Activated CD4-positive, alpha-beta T cell treated with anti-CD3 and anti-CD28 coated beads, Interleukin-2, amount 10 ng/mL, durations not matched to agents 7 days and 5 days (primary cell): ENCODE measurements at regions not wholly inside any gene's neighbourhood (a gene's known extent, or its start where the extent isn't known, plus 50 kb on each side); places are given as distances from the start of the nearest gene placed in this dataset.

Source experiments
- CTCF ChIA-PET: fragments of 350-600 bp; sonication (Branson Sonifier 250); formaldehyde crosslinking; loops from one replicate; lab custom pipeline; 2021; ENCODE audit warnings: antibody characterized with exemption; lab: Charles Lee
- POLR2A ChIA-PET: fragments of 350-600 bp; sonication (Branson Sonifier 250); formaldehyde crosslinking; loops from one replicate; lab custom pipeline; 2021; ENCODE audit warnings: antibody characterized with exemption; lab: Charles Lee
- DNase-seq: peaks from one replicate; pipeline ENCODE4 v3.0.0-alpha.2; 2020
- H3K27ac Mint-ChIP-seq: one replicate; pipeline ENCODE4 v1.8.0; 2021; ENCODE audit warnings: mild to moderate bottlenecking, moderate library complexity, mixed read lengths
- H3K27me3 Mint-ChIP-seq: one replicate; pipeline ENCODE4 v1.8.0; 2021; ENCODE audit warnings: mixed read lengths
- H3K36me3 Mint-ChIP-seq: one replicate; pipeline ENCODE4 v1.8.0; 2021; ENCODE audit warnings: low read depth, mixed read lengths
- H3K4me1 Mint-ChIP-seq: one replicate; pipeline ENCODE4 v1.8.0; 2021; ENCODE audit warnings: mixed read lengths
- H3K4me3 Mint-ChIP-seq: one replicate; pipeline ENCODE4 v1.8.0; 2021; ENCODE audit warnings: mild to moderate bottlenecking, moderate library complexity, mixed read lengths
- H3K9me3 Mint-ChIP-seq: one replicate; pipeline ENCODE4 v1.8.0; 2021; ENCODE audit warnings: mixed read lengths

- Mint-ChIP-seq H3K36me3 (no peaks in the 10 kb centered on the region), H3K27ac (no peak overlapping the region), H3K4me1 (peaks cover 4% of the 10 kb centered on the region), H3K4me3 (no peak overlapping the region), H3K9me3 (no peaks in the 10 kb centered on the region), H3K27me3 (peaks cover 42% of the 10 kb centered on the region)
- CTCF ChIA-PET: no interaction called here
- DNase-seq: no peak
- POLR2A ChIA-PET: no interaction called here
Measured at GRCh38 chr15:95261546-95261945, 1030.2 kb downstream of the MCTP2 start.

- Mint-ChIP-seq H3K9me3 (no peaks in the 10 kb centered on the region), H3K4me1 (peaks cover 4% of the 10 kb centered on the region), H3K27me3 (peaks cover 44% of the 10 kb centered on the region), H3K4me3 (no peak overlapping the region), H3K27ac (no peak overlapping the region), H3K36me3 (no peaks in the 10 kb centered on the region)
- DNase-seq: no peak
- ChIA-PET POLR2A (no interaction called here), CTCF (no interaction called here)
Measured at GRCh38 chr15:95261968-95262367, 1030.6 kb downstream of the MCTP2 start.

GRCh38 chr15:95262866-95263564 lies 1031.7 kb downstream of the MCTP2 start:
- peaks cover 4% of the 10 kb centered on the region for H3K4me1 Mint-ChIP-seq
- DNase-seq: no peak

GRCh38 chr15:95263751-95264150 lies 1032.4 kb downstream of the MCTP2 start:
- Mint-ChIP-seq H3K27ac (no peak overlapping the region), H3K36me3 (no peaks in the 10 kb centered on the region), H3K4me3 (no peak overlapping the region), H3K27me3 (peaks cover 48% of the 10 kb centered on the region), H3K9me3 (no peaks in the 10 kb centered on the region), H3K4me1 (peaks cover 4% of the 10 kb centered on the region)
- POLR2A ChIA-PET: no interaction called here
- DNase-seq: no peak
- CTCF ChIA-PET: no interaction called here

More at GRCh38 chr15:95262866-95263564, 1031.7 kb downstream of the MCTP2 start:
- no peak overlapping the region for H3K27ac Mint-ChIP-seq
- no peaks in the 10 kb centered on the region for H3K36me3 Mint-ChIP-seq
- H3K4me3 Mint-ChIP-seq: no peak overlapping the region
- peaks cover 50% of the 10 kb centered on the region for H3K27me3 Mint-ChIP-seq
- ChIA-PET POLR2A (no interaction called here), CTCF (no interaction called here)
- no peaks in the 10 kb centered on the region for H3K9me3 Mint-ChIP-seq

DNA sequence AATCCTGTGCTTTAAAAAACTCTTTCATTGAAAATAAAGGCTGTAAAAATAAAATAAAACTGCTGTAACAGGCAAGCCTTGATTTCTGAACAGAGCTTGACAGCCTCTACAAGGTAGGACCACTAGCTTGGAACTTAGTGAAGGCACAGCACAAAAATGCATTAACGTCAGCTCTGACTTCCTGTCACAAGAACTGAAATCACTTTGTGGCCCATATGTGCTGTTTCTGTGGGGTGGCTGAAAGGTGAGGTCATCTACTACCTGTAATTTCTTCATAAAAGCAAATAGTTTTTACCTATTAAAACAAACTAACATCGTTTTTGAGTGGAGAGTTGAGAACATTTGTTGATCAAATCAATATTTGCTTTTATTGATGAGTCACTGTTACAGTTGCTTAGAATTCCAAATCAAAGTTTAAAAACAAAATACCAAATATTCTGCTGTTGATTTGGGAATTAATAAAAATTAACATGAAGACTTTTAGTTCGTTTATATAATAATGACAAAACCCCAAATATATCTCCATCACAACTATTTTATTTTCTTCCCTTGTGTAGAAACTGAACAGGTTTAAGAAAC lies 1034.1 kb downstream of the MCTP2 start:
- Mint-ChIP-seq H3K36me3 (no peaks in the 10 kb centered on the region), H3K27me3 (peaks cover 41% of the 10 kb centered on the region), H3K4me1 (peaks cover 2% of the 10 kb centered on the region), H3K9me3 (no peaks in the 10 kb centered on the region), H3K4me3 (no peak overlapping the region), H3K27ac (no peak overlapping the region)
- DNase-seq: no peak
- ChIA-PET POLR2A (interaction anchor here (0.6 kb wide), 1 partner anchor 1154 kb away, joined by 5 read pairs; no protein-coding TSS in a partner anchor), CTCF (no interaction called here)

GRCh38 chr15:95266451-95267061 lies 1035.2 kb downstream of the MCTP2 start:
- Mint-ChIP-seq H3K4me3 (no peak overlapping the region), H3K36me3 (no peaks in the 10 kb centered on the region), H3K4me1 (peaks cover 2% of the 10 kb centered on the region), H3K27me3 (peaks cover 33% of the 10 kb centered on the region), H3K27ac (no peak overlapping the region), H3K9me3 (no peaks in the 10 kb centered on the region)
- ChIA-PET CTCF (interaction anchor here (0.9 to 1.1 kb wide), 2 partner anchors 16 to 19 kb away, joined by 3 read pairs; no protein-coding TSS in a partner anchor), POLR2A (no interaction called here)
- no peak for DNase-seq

DNA sequence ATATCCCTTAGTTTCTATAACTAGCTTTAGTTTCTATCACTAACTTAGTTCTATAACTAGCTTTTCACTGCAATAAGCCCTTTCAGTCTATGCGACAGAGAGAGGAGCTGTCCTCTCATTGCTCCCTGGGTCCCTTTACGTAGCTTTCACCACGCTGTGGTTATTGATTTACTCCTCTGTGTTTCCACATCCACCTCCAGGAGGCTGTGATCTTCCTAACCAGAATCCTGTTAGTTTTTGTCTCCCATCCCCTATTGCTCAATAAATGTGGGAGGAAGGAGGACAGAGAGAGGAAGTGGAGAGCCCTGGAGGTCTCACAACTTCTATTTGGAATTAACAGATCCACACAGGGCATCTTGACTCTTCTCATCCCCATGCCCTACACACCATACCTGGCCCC lies 1036.1 kb downstream of the MCTP2 start:
- no peaks in the 10 kb centered on the region for H3K9me3 Mint-ChIP-seq
- POLR2A ChIA-PET: no interaction called here

GRCh38 chr15:95269242-95270183 lies 1038.2 kb downstream of the MCTP2 start:
- Mint-ChIP-seq H3K4me1 (peaks cover 2% of the 10 kb centered on the region), H3K9me3 (no peaks in the 10 kb centered on the region), H3K4me3 (no peak overlapping the region), H3K36me3 (no peaks in the 10 kb centered on the region), H3K27ac (no peak overlapping the region), H3K27me3 (peaks cover 28% of the 10 kb centered on the region)
- POLR2A ChIA-PET: no interaction called here
- DNase-seq: no peak
- CTCF ChIA-PET: no interaction called here

More for the DNA sequence above, 1036.1 kb downstream of the MCTP2 start:
- Mint-ChIP-seq H3K27me3 (peaks cover 32% of the 10 kb centered on the region), H3K36me3 (no peaks in the 10 kb centered on the region), H3K4me3 (no peak overlapping the region), H3K4me1 (peaks cover 2% of the 10 kb centered on the region), H3K27ac (no peak overlapping the region)
- DNase-seq: no peak
- CTCF ChIA-PET: interaction anchor here (0.9 to 1.1 kb wide), 2 partner anchors 15 to 18 kb away, joined by 3 read pairs; no protein-coding TSS in a partner anchor

DNA sequence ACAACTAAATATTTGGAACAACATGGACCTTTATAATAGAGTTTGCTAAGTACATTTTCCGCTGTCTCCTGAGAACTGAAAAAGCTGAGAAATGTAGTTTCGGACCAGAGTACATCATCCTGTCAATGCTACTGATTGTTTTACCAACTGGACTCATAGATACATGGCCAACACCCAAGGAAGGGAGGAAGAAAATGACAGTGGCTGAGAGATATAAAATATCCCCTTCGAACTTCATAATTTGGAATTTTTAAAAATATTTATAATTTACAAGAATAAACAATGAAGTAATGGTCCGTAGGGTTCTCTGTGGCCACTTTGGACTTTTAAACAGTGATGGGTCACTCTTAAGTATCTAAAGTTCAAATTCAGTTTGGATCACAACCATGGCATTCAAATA lies 1042.7 kb downstream of the MCTP2 start:
- Mint-ChIP-seq H3K27ac (no peak overlapping the region), H3K9me3 (no peaks in the 10 kb centered on the region), H3K36me3 (no peaks in the 10 kb centered on the region), H3K4me1 (no peaks in the 10 kb centered on the region), H3K4me3 (no peak overlapping the region), H3K27me3 (peaks cover 34% of the 10 kb centered on the region)
- ChIA-PET POLR2A (no interaction called here), CTCF (no interaction called here)
- no peak for DNase-seq

DNA sequence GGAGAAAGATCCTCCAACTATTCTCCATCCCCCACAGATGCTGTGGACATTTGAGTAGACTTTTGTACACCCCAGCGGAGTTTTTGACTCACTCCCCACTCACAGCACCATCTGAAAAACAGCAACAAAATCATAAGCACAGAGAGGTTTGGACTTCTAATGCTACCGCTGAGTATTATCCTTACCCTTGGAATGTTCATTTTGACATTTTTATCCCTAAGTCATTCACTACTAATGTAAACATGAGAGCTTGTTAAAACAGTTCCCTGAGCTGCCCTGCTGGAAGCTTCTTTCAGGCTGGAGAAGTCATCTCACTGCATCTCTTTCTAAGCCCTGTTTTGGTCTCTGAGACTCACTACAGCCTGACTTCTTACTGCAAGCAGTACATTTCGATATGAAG lies 1045.9 kb downstream of the MCTP2 start:
- Mint-ChIP-seq H3K27ac (no peak overlapping the region), H3K4me3 (no peak overlapping the region), H3K36me3 (no peaks in the 10 kb centered on the region), H3K4me1 (no peaks in the 10 kb centered on the region), H3K9me3 (no peaks in the 10 kb centered on the region), H3K27me3 (peaks cover 41% of the 10 kb centered on the region)
- DNase-seq: no peak
- POLR2A ChIA-PET: no interaction called here
- CTCF ChIA-PET: no interaction called here

DNA sequence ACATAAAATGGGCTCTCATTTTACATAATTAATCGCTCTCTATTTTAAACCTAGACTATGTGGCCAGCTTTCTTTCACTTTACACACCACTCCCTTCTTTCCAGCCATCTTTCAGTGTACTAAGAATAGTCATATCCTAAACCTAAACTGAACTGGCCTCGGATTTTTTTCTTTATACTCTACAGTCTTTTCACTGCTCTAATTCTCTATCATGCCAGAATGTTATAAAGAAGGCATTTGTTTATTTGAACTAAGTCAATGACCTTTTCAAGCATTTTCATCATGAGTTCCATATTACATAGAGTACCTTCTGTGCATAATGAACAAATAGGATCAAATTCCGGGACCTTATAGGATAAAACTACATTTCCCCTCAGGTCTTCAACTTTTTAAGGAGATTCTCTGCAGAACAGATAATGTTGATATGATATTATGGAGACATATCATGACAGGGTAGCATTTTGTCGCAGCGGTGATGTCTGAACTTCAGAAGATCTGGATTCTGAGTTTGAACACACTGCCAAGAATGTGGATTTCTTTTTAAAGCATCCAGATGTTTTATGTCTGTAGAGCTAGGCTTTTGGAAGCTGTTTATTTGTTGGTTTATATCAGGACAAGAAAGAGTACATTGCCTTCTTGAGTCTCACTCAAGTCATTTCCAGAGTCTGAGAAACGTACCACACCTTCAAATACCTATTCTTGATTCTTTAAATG lies 1047.3 kb downstream of the MCTP2 start:
- ChIA-PET POLR2A (no interaction called here), CTCF (no interaction called here)
- no peak overlapping the region for H3K27ac Mint-ChIP-seq
- no peaks in the 10 kb centered on the region for H3K4me1 Mint-ChIP-seq
- no peaks in the 10 kb centered on the region for H3K36me3 Mint-ChIP-seq
- H3K27me3 Mint-ChIP-seq: peaks cover 47% of the 10 kb centered on the region
- H3K4me3 Mint-ChIP-seq: no peak overlapping the region
- no peak for DNase-seq
- H3K9me3 Mint-ChIP-seq: no peaks in the 10 kb centered on the region

GRCh38 chr15:95279277-95280019 lies 1048.1 kb downstream of the MCTP2 start:
- H3K9me3 Mint-ChIP-seq: no peaks in the 10 kb centered on the region
- H3K4me1 Mint-ChIP-seq: peaks cover 5% of the 10 kb centered on the region
- no peak overlapping the region for H3K4me3 Mint-ChIP-seq
- POLR2A ChIA-PET: no interaction called here
- no peak for DNase-seq
- CTCF ChIA-PET: no interaction called here
- H3K36me3 Mint-ChIP-seq: no peaks in the 10 kb centered on the region
- peaks cover 44% of the 10 kb centered on the region for H3K27me3 Mint-ChIP-seq
- H3K27ac Mint-ChIP-seq: no peak overlapping the region
